Ishikawa (cell line): ENCODE measurements at regions not wholly inside any gene's neighbourhood (a gene's known extent, or its start where the extent isn't known, plus 50 kb on each side); places are given as distances from the start of the nearest gene placed in this dataset.

ENCODE experiments used
- CEBPB ChIP-seq: IDR thresholded peaks from 2 replicates; pipeline ENCODE4 v1.6.1; 2012
- TCF12 ChIP-seq: IDR thresholded peaks from 2 replicates; pipeline ENCODE4 v1.6.1; 2012; ENCODE audit warnings: low read depth

GRCh38 chr2:55099878-55100820 is 49.9 kb upstream of the RTN4 start:
- TF ChIP-seq TCF12 (no peak), CEBPB (peak; percentile 62)
